ENCODE measurements at regions not wholly inside any gene's neighbourhood (a gene's known extent, or its start where the extent isn't known, plus 50 kb on each side); places are given as distances from the start of the nearest gene placed in this dataset.
"Not testable (repeated sequence)": the region's sequence is repeated elsewhere in the genome, so short reads cannot be mapped to it uniquely, and the experiment has no call there.

DNA sequence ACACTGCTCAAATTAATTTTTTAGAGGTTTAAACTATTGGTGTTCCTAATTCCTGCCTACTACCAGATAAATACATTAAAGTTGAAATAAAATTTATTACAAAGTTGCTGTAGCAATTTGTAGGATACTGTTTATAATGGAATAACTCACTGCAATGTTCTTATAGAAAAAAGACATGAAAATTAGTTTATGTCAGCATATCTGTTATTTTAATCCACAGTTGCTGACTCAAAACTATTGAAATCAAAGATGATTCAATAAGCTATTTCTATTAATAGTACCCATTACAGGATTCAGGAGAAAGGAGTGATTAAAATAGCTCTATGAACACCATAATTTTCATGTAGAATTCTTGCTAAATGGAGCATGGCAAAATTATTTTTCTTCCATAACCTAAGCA lies 764.4 kb upstream of the NUDT12 start:
- DNase-seq (ENCODE audit: low spot score) = no peak

- DNase-seq (ENCODE audit: low spot score) = no peak
These were observed 762.8 kb upstream of the NUDT12 start for GRCh38 chr5:104325356-104325755.

DNA sequence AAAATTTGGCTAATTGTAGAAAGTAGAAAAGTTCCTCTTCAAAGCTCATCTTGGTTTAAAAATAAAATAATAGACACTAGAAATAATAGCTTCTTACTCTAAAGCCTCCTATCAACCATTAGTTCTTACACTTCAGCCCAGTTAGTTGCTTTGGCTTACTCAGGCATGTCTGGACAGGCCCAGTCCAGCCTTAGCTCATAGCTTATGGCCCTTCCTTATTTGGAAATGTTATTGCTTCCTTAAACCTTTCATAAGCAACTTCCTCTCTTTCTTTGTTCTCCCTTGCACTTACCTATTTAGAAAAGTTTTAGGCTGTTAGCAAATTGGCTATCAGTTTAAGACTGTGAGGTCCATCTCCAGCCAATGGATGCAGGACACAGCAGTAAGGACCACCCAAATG lies 754.1 kb upstream of the NUDT12 start:
- not testable (repeated sequence) for DNase-seq (ENCODE audit: low spot score)

DNA sequence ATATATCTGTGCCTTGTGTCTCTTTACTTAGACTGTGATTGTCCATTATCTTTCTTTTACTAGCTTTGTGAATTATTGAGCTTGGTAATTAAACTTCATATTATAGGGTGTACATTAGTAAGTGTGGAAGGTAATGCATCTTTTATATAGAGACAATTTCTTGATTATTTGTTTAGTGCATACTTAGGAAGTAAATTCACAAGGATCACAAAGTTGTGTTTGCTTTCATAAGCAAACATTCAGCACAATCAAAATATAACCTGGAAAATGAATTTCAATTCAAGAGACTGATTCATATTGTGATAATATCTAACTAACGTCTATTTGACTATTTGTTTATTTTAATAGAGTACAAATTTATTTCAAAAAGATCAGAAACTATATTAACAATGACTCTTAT lies 749.9 kb upstream of the NUDT12 start:
- no peak for DNase-seq (ENCODE audit: low spot score)

DNA sequence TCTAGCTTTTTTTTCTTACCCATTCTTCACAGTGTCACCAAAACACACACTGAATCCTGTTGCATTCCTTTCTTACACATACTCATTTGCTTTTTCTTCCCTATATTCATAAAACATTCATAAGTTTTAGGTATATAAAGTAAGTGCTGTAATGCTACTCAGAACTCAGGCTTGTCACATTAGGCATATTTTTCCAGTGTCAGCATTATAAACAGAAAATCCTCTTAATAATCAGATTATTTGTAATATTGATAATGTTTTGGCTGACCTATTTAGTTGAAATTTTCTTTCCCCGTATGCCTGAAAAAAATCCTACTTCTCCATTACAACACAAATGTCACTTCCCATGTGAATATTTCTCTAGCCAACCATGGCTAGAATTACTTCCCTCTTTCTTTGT lies 743.0 kb upstream of the NUDT12 start:
- no peak for DNase-seq (ENCODE audit: low spot score)

DNA sequence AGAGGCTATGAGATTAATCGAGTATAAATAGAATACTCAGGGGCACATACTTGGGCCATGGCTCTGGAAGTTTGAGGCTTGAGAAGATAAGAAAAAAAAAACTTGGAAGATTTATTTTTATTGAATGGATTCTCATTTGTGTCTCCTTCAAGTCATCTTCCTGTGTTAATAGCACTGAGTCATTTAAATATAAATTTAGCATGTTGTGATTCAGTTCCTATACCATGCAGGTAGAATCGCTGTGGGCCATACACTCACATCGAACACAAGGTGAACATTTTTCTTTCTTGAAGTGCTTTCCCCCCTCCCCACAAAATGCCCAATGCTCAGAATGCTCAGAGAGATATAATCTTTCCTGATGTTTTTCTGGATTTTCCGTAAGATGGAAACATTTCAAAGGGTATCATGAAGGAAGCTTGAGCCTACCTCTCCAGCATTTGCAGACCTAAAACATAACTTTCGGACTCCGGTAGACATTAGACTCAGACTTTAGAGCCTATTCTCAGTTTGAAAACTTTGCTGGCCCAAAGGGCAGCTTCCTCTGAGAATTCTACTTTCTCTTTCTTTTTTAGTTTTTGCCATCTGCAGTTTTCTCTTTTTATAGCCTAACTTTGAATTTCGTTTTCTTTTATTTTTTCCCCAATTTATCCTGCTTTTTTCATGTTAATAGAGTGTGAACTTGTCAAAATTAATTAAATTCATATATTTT lies 737.6 kb upstream of the NUDT12 start:
- no peak for DNase-seq (ENCODE audit: low spot score)

DNA sequence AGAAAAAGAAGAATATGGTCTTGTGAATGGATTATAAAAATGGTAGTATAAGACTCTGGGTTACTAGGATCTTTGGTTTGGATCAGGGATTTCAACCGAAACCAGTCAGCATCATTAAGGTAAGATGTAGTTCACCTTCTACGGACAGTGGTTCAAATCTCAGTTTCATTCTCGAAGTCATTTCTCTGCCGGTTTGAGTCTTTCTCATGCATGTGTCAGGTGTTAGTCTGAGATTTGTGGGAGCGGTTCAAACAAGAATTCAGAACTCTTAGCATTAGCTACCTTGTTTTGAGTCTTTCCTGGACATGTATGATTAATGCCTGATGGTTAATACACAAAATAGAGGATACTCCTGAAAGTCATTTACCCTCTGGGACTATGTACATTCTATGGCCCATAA lies 735.9 kb upstream of the NUDT12 start:
- DNase-seq (ENCODE audit: low spot score) = no peak

- no peak for DNase-seq (ENCODE audit: low spot score)
These were observed 734.5 kb upstream of the NUDT12 start for GRCh38 chr5:104297076-104297475.

DNA sequence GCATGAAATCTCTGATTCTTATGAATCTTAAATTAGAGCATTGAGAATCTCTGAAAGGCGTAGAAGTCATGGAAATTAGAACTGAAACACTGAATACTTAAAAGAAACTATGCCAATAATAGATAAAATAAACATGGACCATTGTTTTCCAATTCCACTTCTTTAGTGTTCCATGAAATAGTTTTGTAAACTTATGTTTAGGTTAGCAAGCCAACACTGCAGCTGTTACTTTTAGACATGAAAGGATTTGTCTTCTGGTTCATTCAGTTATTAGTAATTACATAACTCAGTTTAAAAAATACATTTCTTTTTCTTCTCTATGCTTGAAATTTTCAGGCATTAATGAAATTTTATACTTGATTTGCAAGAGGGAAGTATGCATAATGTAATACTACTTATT lies 733.4 kb upstream of the NUDT12 start:
- DNase-seq (ENCODE audit: low spot score) = no peak

DNA sequence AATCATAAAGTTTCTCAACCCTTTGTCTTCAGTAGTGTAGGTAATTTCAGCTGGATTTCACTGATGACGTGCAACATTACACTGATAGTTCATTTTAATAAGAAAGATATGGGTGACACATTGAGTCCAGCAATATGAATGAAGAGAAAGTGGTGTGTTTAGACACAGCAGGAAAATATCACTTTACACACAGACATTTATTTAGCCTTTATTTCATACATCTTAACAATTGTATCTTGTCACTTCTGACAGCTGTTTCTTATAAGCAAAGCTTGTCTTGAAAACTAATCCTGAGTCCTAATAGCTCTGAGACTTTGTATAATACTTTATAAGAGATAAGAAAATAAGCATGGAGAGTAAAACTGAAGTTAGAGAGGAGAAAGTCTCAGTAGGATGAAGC lies 720.5 kb upstream of the NUDT12 start:
- no peak for DNase-seq (ENCODE audit: low spot score)

GRCh38 chr5:104273725-104274124 lies 711.1 kb upstream of the NUDT12 start:
- no peak for DNase-seq (ENCODE audit: low spot score)

- DNase-seq (ENCODE audit: low spot score) = no peak
These were observed 704.9 kb upstream of the NUDT12 start for GRCh38 chr5:104267320-104268015.

GRCh38 chr5:104266161-104266560 lies 703.6 kb upstream of the NUDT12 start:
- no peak for DNase-seq (ENCODE audit: low spot score)

GRCh38 chr5:104265531-104266140 lies 703.0 kb upstream of the NUDT12 start:
- no peak for DNase-seq (ENCODE audit: low spot score)

GRCh38 chr5:104247260-104247659 lies 684.7 kb upstream of the NUDT12 start:
- DNase-seq (ENCODE audit: low spot score) = no peak

DNA sequence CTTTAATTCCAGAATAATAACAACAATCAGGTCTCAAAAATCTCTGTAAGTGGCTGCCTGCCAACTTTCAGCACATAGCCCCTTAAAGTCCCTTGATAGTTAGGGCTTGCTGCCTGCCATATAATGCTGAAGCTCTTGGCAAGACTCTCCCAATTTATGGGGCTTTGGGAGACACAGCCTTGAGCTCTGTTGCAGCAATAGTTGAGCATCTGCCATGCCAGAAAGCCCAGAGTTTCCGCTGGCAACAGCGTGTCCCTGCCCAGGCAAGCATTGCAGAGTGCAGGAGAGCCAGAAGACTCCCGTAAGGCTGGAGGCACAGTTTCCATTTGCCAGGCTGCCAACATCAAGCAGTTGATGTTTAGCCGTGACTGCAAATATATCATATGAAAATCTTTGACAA lies 678.5 kb upstream of the NUDT12 start:
- DNase-seq (ENCODE audit: low spot score) = no peak

DNA sequence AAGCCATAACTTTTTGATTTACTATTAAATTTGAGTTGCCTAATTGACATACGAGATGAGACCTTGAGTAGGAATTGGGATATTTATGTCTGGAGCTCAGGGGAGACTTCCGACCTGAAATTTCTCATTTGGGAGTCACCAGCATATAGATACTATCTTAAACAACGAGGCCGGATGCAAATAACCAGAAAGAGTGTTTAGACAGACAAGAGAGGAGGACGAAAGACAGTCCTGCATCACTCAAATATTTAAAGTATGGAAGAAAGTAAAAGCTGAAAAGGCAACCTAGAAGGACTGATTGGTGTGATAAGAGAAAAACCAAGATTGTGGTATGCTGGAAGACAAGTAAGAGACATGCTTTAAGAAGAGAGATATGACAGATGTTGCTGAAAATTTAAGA lies 675.0 kb upstream of the NUDT12 start:
- no peak for DNase-seq (ENCODE audit: low spot score)

GRCh38 chr5:104223885-104224773 lies 661.5 kb upstream of the NUDT12 start:
- no peak for DNase-seq (ENCODE audit: low spot score)

GRCh38 chr5:104218200-104218599 lies 655.6 kb upstream of the NUDT12 start:
- DNase-seq (ENCODE audit: low spot score) = no peak

DNA sequence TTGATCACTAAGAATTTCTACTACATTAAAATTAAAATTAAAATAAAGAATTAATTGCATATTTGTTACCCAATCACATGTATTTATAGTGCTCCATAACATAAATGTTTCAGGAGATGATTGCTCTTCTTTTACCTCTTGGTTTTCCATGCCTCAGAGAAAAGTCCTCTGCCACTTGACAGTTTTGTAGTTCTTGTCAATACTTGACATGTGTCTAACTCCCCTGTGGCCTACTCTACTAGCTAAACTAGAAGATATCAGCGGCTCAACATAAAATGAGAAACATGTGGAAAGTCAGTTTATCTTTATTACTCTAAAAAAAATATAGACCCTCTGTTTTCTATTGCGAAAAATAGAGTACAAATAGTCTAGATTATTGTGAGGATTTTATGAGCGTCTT lies 650.6 kb upstream of the NUDT12 start:
- no peak for DNase-seq (ENCODE audit: low spot score)

GRCh38 chr5:104199771-104200170 lies 637.2 kb upstream of the NUDT12 start:
- DNase-seq (ENCODE audit: low spot score) = no peak

DNA sequence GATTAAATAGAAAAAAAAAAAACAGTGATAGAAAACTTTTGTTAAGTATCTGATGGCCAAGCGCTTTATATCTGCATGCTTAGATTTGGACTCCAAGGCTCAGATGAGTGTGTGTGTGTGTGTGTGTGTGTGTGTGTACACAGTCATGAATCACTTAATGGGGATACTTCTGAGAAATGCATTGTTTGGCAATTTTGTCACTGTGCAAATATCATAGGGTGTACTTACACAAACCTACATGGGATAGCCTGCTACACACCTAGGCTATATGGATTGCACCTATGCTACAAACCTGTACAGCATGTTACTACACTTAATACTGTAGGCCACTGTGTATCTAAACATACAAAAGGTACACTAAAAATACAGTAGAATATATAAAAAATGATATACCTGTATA lies 635.6 kb upstream of the NUDT12 start:
- DNase-seq (ENCODE audit: low spot score) = no peak

GRCh38 chr5:104189909-104190308 lies 627.3 kb upstream of the NUDT12 start:
- DNase-seq (ENCODE audit: low spot score) = no peak
